ENCODE measurements at regions not wholly inside any gene's neighbourhood (a gene's known extent, or its start where the extent isn't known, plus 50 kb on each side); places are given as distances from the start of the nearest gene placed in this dataset.

GRCh38 chr2:78782196-78782595, 243.3 kb upstream of the REG3G start:
- no TSS peak for BruUV-seq (replicated peaks)
- no peaks in the 10 kb centered on the region for H3K9me3 ChIP-seq (ENCODE audit: low read depth, low read length, poor library complexity, severe bottlenecking)
- intact Hi-C loops (cut with micrococcal nuclease; ENCODE audit: unreplicated experiment) = no loop called here
- peaks cover 15% of the 10 kb centered on the region for H3K4me1 ChIP-seq (ENCODE audit: insufficient read depth, low read length, poor library complexity, severe bottlenecking)
- no peak for DNase-seq (ENCODE audit: low spot score)
- no peak overlapping the region for H3K4me3 ChIP-seq (ENCODE audit: low read depth, low read length, poor library complexity, severe bottlenecking)
- POLR2A ChIA-PET (ENCODE audit: low non-redundant PET) = no interaction called here
- H3K36me3 ChIP-seq (ENCODE audit: insufficient read depth, low read length, poor library complexity, severe bottlenecking) = no peaks in the 10 kb centered on the region
- no peak for TF ChIP-seq EZH2 (IDR thresholded peaks at IDR 0.05; ENCODE audit: borderline replicate concordance, low read depth, low read length, poor library complexity, severe bottlenecking)
- TF ChIP-seq CTCF (conservative IDR thresholded peaks at IDR 0.05; ENCODE audit: low read depth, low read length) = no peak
- no peak overlapping the region for H3K27ac ChIP-seq (ENCODE audit: low read depth, low read length, poor library complexity, severe bottlenecking)
- CTCF ChIA-PET = no interaction called here
- H3K27me3 ChIP-seq (replicated peaks; ENCODE audit: insufficient read depth, low read depth, low read length, poor library complexity) = no peaks in the 10 kb centered on the region

GRCh38 chr2:78811955-78812610, 213.4 kb upstream of the REG3G start:
- H3K36me3 ChIP-seq (ENCODE audit: insufficient read depth, low read length, poor library complexity, severe bottlenecking) = no peaks in the 10 kb centered on the region
- DNase-seq (ENCODE audit: low spot score) = no peak
- TF ChIP-seq EZH2 (IDR thresholded peaks at IDR 0.05; ENCODE audit: borderline replicate concordance, low read depth, low read length, poor library complexity, severe bottlenecking) = no peak
- no peak for TF ChIP-seq CTCF (conservative IDR thresholded peaks at IDR 0.05; ENCODE audit: low read depth, low read length)
- no peak overlapping the region for H3K4me3 ChIP-seq (ENCODE audit: low read depth, low read length, poor library complexity, severe bottlenecking)
- intact Hi-C loops (cut with micrococcal nuclease; ENCODE audit: unreplicated experiment) = no loop called here
- H3K4me1 ChIP-seq (ENCODE audit: insufficient read depth, low read length, poor library complexity, severe bottlenecking) = peaks cover 5% of the 10 kb centered on the region
- CTCF ChIA-PET = no interaction called here
- H3K27me3 ChIP-seq (replicated peaks; ENCODE audit: insufficient read depth, low read depth, low read length, poor library complexity) = no peaks in the 10 kb centered on the region
- POLR2A ChIA-PET (ENCODE audit: low non-redundant PET) = interaction anchor here (0.6 kb wide), 1 partner anchor 193 kb away, joined by 5 read pairs; no protein-coding TSS in a partner anchor
- H3K9me3 ChIP-seq (ENCODE audit: low read depth, low read length, poor library complexity, severe bottlenecking) = no peaks in the 10 kb centered on the region
- H3K27ac ChIP-seq (ENCODE audit: low read depth, low read length, poor library complexity, severe bottlenecking) = no peak overlapping the region
- BruUV-seq (replicated peaks) = no TSS peak

- ChIA-PET CTCF (no interaction called here), POLR2A (ENCODE audit: low non-redundant PET) (no interaction called here)
- H3K27ac ChIP-seq (ENCODE audit: low read depth, low read length, poor library complexity, severe bottlenecking) = no peak overlapping the region
- no peak overlapping the region for H3K4me3 ChIP-seq (ENCODE audit: low read depth, low read length, poor library complexity, severe bottlenecking)
- peaks cover 16% of the 10 kb centered on the region for H3K4me1 ChIP-seq (ENCODE audit: insufficient read depth, low read length, poor library complexity, severe bottlenecking)
- no peak for DNase-seq (ENCODE audit: low spot score)
- no peaks in the 10 kb centered on the region for H3K27me3 ChIP-seq (replicated peaks; ENCODE audit: insufficient read depth, low read depth, low read length, poor library complexity)
- no peaks in the 10 kb centered on the region for H3K9me3 ChIP-seq (ENCODE audit: low read depth, low read length, poor library complexity, severe bottlenecking)
- intact Hi-C loops (cut with micrococcal nuclease; ENCODE audit: unreplicated experiment) = no loop called here
- BruUV-seq (replicated peaks) = no TSS peak
- TF ChIP-seq CTCF (conservative IDR thresholded peaks at IDR 0.05; ENCODE audit: low read depth, low read length) (no peak), EZH2 (IDR thresholded peaks at IDR 0.05; ENCODE audit: borderline replicate concordance, low read depth, low read length, poor library complexity, severe bottlenecking) (no peak)
- H3K36me3 ChIP-seq (ENCODE audit: insufficient read depth, low read length, poor library complexity, severe bottlenecking) = no peaks in the 10 kb centered on the region
Observed at GRCh38 chr2:78814331-78814986, 211.0 kb upstream of the REG3G start.

All from A673 (cell line).